BJ (cell line): ENCODE measurements at regions not wholly inside any gene's neighbourhood (a gene's known extent, or its start where the extent isn't known, plus 50 kb on each side); places are given as distances from the start of the nearest gene placed in this dataset.

Experiments
- CTCF ChIA-PET: fragments of 350-600 bp; formaldehyde crosslinking; extraction: SDS; loops from one replicate; lab custom pipeline; 2021; ENCODE audit warnings: antibody characterized with exemption, inconsistent platforms; lab: Yijun Ruan, JAX
- POLR2A ChIA-PET: fragments of 300-600 bp; sonication (Branson Sonifier 250); formaldehyde crosslinking; extraction: SDS; loops from one replicate; lab custom pipeline; 2021; ENCODE audit warnings: antibody characterized with exemption; lab: Charles Lee
- DNase-seq: peaks from one replicate; pipeline ENCODE4 v3.0.0-alpha.2; 2011; ENCODE audit warnings: low read depth
- H3K27me3 ChIP-seq: 2 replicates; pipeline ENCODE4 v1.6.0; 2011; ENCODE audit warnings: low read length; ENCODE audit not compliant: control insufficient read depth, insufficient read depth
- H3K36me3 ChIP-seq: 2 replicates; pipeline ENCODE4 v1.5.1; 2011; ENCODE audit warnings: low read length; ENCODE audit not compliant: control insufficient read depth, insufficient read depth
- H3K4me3 ChIP-seq: 2 replicates; pipeline ENCODE4 v1.5.1; 2011; ENCODE audit warnings: low read depth, mild to moderate bottlenecking, control low read depth, low read length
- TF ChIP-seq, protein P1 (sequence below): IDR thresholded peaks from 2 replicates; pipeline ENCODE4 v1.5.1; 2011; ENCODE audit warnings: low read depth, mild to moderate bottlenecking, control low read depth, inconsistent platforms, low read length, moderate library complexity; ENCODE audit not compliant: insufficient read depth

DNA sequence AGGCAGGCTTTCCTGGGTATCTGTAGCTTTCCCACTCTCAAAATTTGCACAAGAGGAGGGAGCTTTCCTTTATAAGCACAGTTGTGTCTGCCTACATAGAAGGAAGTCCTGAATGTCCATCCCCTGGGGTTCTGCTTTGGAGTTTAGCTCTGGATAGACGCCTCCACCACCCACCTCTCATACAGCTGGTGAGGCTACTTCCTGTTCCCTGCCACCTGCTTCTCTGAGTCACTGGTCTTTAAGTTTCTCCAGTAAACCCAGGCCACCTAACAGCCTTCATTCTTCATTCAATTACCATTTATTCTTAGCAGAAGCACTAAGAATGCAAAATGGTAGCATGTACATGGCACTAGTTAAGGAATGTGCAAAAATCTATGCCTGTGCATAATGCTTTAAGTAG, 407.8 kb downstream of the CDH2 start:
- TF ChIP-seq, protein P1, sequence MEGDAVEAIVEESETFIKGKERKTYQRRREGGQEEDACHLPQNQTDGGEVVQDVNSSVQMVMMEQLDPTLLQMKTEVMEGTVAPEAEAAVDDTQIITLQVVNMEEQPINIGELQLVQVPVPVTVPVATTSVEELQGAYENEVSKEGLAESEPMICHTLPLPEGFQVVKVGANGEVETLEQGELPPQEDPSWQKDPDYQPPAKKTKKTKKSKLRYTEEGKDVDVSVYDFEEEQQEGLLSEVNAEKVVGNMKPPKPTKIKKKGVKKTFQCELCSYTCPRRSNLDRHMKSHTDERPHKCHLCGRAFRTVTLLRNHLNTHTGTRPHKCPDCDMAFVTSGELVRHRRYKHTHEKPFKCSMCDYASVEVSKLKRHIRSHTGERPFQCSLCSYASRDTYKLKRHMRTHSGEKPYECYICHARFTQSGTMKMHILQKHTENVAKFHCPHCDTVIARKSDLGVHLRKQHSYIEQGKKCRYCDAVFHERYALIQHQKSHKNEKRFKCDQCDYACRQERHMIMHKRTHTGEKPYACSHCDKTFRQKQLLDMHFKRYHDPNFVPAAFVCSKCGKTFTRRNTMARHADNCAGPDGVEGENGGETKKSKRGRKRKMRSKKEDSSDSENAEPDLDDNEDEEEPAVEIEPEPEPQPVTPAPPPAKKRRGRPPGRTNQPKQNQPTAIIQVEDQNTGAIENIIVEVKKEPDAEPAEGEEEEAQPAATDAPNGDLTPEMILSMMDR, result no peak
- ChIA-PET CTCF (no interaction called here), POLR2A (no interaction called here)
- no peaks in the 10 kb centered on the region; the same call in 1 of the 2 replicates for H3K27me3 ChIP-seq
- no peak for DNase-seq
- H3K4me3 ChIP-seq, result no peak overlapping the region
- no peaks in the 10 kb centered on the region for H3K36me3 ChIP-seq

DNA sequence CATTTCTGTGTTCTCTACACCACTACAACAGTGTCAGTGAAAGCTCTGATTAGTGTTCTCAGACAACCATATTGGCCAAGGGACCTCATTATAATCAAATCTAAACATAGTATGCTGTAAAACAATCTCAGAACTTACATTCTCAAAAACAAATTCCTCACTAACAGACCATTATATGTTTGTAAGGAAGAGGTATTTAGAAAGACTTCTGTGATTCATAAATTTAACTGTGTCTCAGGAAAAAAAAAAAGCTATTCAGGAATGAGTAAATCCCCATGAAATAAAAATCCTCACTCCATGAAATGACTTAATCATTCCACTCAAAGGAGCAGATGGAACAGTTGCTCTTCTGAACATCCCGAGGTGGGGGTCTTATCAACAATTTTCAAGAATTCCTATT, 413.0 kb downstream of the CDH2 start:
- ChIA-PET CTCF (interaction anchor here (0.6 to 2.3 kb wide), 2 partner anchors 13 to 58 kb away, joined by 3 to 11 read pairs; no protein-coding TSS in a partner anchor), POLR2A (no interaction called here)
- TF ChIP-seq, protein P1, result no peak
- Histone ChIP-seq H3K36me3 (no peaks in the 10 kb centered on the region), H3K4me3 (no peak overlapping the region), H3K27me3 (no peaks in the 10 kb centered on the region; the same call in 1 of the 2 replicates)
- peak; percentile 7 for DNase-seq

- ChIA-PET CTCF (interaction anchor here (2.3 kb wide), 1 partner anchor 13 kb away, joined by 11 read pairs; no protein-coding TSS in a partner anchor), POLR2A (no interaction called here)
- Histone ChIP-seq H3K27me3 (no peaks in the 10 kb centered on the region), H3K36me3 (no peaks in the 10 kb centered on the region), H3K4me3 (no peak overlapping the region)
- DNase-seq, result no peak
- TF ChIP-seq, protein P1, result no peak
Measured at GRCh38 chr18:27763341-27763740, 413.6 kb downstream of the CDH2 start.

- no peaks in the 10 kb centered on the region for H3K27me3 ChIP-seq
- TF ChIP-seq, protein P1, result no peak
- POLR2A ChIA-PET, result no interaction called here
- CTCF ChIA-PET, result interaction anchor here (1.1 to 2.3 kb wide), 2 partner anchors 9 to 12 kb away, joined by 3 to 11 read pairs; no protein-coding TSS in a partner anchor
- no peak for DNase-seq
- no peak overlapping the region for H3K4me3 ChIP-seq
- H3K36me3 ChIP-seq, result no peaks in the 10 kb centered on the region
Measured at GRCh38 chr18:27762054-27762453, 414.9 kb downstream of the CDH2 start.

- no peaks in the 10 kb centered on the region for H3K36me3 ChIP-seq
- no peaks in the 10 kb centered on the region; the same call in none of the 2 replicates for H3K27me3 ChIP-seq
- no peak overlapping the region for H3K4me3 ChIP-seq
- DNase-seq, result no peak
- ChIA-PET POLR2A (no interaction called here), CTCF (interaction anchor here (1.9 to 2.0 kb wide), 2 partner anchors 68 to 148 kb away, joined by 6 to 7 read pairs; no protein-coding TSS in a partner anchor)
- TF ChIP-seq, protein P1, result no peak
Measured at GRCh38 chr18:27752944-27753343, 424.0 kb downstream of the CDH2 start.
